ENCODE measurements at regions not wholly inside any gene's neighbourhood (a gene's known extent, or its start where the extent isn't known, plus 50 kb on each side); places are given as distances from the start of the nearest gene placed in this dataset.

- TF ChIP-seq POLR2A (IDR thresholded peaks at IDR 0.05) (no peak), POLR2AphosphoS5 (IDR thresholded peaks at IDR 0.05) (no peak)
- no peak for DNase-seq
- H3K36me3 ChIP-seq: no peaks in the 10 kb centered on the region
- no peak overlapping the region for H3K27ac ChIP-seq
- no peaks in the 10 kb centered on the region for H3K4me1 ChIP-seq
- intact Hi-C loops (cut with DNase I; ENCODE audit: low total_unique reads): no loop called here
- no peak overlapping the region for H3K4me3 ChIP-seq
- no peaks in the 10 kb centered on the region for H3K27me3 ChIP-seq (replicated peaks in 1 of 7)
- H3K9me3 ChIP-seq: no peaks in the 10 kb centered on the region
- 87 to 93% (median 90%) methylated on average over 3 of the region's 3 CpGs for WGBS, 5 donors
Measured at GRCh38 chr6:2384528-2384927, 139.1 kb upstream of the GMDS start.

GRCh38 chr6:2381872-2382661 lies 136.7 kb upstream of the GMDS start:
- H3K9me3 ChIP-seq: no peaks in the 10 kb centered on the region
- H3K36me3 ChIP-seq: no peaks in the 10 kb centered on the region
- no peaks in the 10 kb centered on the region for H3K4me1 ChIP-seq
- DNase-seq: no peak
- no peak overlapping the region for H3K4me3 ChIP-seq
- H3K27ac ChIP-seq: no peak overlapping the region
- H3K27me3 ChIP-seq (replicated peaks in 1 of 7): no peaks in the 10 kb centered on the region
- no peak for TF ChIP-seq POLR2A (IDR thresholded peaks at IDR 0.05)
- TF ChIP-seq, protein P1, sequence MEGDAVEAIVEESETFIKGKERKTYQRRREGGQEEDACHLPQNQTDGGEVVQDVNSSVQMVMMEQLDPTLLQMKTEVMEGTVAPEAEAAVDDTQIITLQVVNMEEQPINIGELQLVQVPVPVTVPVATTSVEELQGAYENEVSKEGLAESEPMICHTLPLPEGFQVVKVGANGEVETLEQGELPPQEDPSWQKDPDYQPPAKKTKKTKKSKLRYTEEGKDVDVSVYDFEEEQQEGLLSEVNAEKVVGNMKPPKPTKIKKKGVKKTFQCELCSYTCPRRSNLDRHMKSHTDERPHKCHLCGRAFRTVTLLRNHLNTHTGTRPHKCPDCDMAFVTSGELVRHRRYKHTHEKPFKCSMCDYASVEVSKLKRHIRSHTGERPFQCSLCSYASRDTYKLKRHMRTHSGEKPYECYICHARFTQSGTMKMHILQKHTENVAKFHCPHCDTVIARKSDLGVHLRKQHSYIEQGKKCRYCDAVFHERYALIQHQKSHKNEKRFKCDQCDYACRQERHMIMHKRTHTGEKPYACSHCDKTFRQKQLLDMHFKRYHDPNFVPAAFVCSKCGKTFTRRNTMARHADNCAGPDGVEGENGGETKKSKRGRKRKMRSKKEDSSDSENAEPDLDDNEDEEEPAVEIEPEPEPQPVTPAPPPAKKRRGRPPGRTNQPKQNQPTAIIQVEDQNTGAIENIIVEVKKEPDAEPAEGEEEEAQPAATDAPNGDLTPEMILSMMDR (IDR thresholded peaks at IDR 0.05 in 8 of 11, conservative IDR thresholded peaks at IDR 0.05 in 3 of 11): no peak
- no peak for TF ChIP-seq POLR2AphosphoS5 (IDR thresholded peaks at IDR 0.05)
- 80 to 90% (median 89%) methylated on average over 18 of the region's 18 CpGs for WGBS, 5 donors
- intact Hi-C loops (cut with DNase I; ENCODE audit: low total_unique reads): no loop called here

DNA sequence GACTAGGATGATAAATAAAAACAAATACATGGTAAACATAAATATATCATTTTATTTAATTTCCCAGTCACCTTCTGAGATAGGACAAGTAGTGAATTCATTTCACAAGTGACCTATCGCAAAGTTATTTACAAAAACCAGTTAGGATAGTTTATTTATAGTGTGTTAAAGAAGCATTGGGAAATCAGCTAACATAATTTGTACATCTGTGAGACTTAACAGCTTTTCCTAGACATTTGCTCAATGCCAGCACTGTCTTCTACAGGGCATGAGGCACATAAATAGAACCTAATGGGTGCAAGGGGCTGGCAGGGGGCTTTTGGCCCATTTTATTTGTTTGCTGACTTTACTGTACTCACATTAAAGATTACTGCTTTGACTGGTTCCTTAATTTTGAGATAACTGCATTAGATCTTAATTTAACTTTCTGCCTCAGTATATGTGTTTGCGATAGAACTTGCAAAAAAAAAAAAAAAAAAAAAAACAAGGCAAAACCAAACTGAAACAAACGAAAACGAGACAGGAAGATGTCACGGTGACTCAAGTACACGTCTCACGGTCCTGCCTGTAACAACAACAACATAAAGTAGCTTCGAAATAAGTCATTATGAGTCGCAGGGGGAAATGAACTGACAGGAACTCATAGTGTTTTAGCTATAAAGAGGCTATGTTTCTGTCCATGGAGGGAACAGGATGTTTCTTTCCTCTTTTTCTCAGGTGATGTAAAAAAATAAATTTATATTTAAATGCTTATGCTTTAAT lies 133.7 kb upstream of the GMDS start:
- no peaks in the 10 kb centered on the region for H3K4me1 ChIP-seq
- H3K36me3 ChIP-seq: no peaks in the 10 kb centered on the region
- H3K4me3 ChIP-seq: no peak overlapping the region
- TF ChIP-seq POLR2AphosphoS5 (IDR thresholded peaks at IDR 0.05) (no peak), POLR2A (IDR thresholded peaks at IDR 0.05) (no peak)
- TF ChIP-seq, protein P1 (IDR thresholded peaks at IDR 0.05 in 8 of 11, conservative IDR thresholded peaks at IDR 0.05 in 3 of 11): no peak
- H3K27me3 ChIP-seq (replicated peaks in 1 of 7): no peaks in the 10 kb centered on the region
- 57 to 69% (median 65%) methylated on average over 9 of the region's 9 CpGs for WGBS, 5 donors
- intact Hi-C loops (cut with DNase I; ENCODE audit: low total_unique reads): no loop called here
- DNase-seq: no peak
- no peak overlapping the region for H3K27ac ChIP-seq
- H3K9me3 ChIP-seq: no peaks in the 10 kb centered on the region

DNA sequence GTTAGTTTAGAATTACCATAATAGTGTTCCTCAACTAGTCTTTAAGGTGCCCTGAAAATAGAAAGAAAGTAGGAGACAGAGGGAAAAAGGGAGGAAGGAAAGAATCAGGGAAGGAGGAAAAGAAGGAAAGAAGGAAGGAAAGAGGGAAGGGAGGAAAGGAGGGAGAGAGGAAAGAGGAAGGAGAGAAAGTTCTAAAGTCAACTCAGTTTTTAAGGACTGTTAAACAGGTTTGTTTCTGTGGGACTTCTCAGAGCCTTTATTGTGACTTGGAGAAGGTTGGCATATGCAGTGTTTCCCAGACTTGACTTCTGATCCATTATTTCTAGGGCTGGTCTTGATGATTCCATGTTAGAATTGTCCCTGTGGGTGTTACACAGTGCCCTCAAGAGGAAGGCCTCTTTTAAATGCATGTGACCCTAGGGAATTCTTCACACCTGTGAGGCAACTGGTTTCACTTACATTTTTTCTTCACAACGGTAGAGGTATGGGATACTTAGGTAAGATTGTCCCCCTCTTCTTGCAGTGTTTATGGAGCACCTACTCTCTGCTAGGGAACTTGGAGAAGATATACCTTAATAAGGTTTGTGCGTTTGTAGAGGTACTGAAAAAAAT lies 132.7 kb upstream of the GMDS start:
- no peak for TF ChIP-seq POLR2AphosphoS5 (IDR thresholded peaks at IDR 0.05)
- no peak for TF ChIP-seq POLR2A (IDR thresholded peaks at IDR 0.05)
- TF ChIP-seq, protein P1 (IDR thresholded peaks at IDR 0.05 in 8 of 11, conservative IDR thresholded peaks at IDR 0.05 in 3 of 11): no peak
- no peaks in the 10 kb centered on the region for H3K36me3 ChIP-seq
- no peak for DNase-seq
- H3K27me3 ChIP-seq (replicated peaks in 1 of 7): no peaks in the 10 kb centered on the region
- H3K4me3 ChIP-seq: no peak overlapping the region
- no peaks in the 10 kb centered on the region for H3K4me1 ChIP-seq
- no peak overlapping the region for H3K27ac ChIP-seq
- H3K9me3 ChIP-seq: no peaks in the 10 kb centered on the region
- intact Hi-C loops (cut with DNase I; ENCODE audit: low total_unique reads): no loop called here
- 68 to 78% (median 73%) methylated on average over 2 of the region's 2 CpGs for WGBS, 5 donors
